ENCODE measurements at regions not wholly inside any gene's neighbourhood (a gene's known extent, or its start where the extent isn't known, plus 50 kb on each side); places are given as distances from the start of the nearest gene placed in this dataset.

DNA sequence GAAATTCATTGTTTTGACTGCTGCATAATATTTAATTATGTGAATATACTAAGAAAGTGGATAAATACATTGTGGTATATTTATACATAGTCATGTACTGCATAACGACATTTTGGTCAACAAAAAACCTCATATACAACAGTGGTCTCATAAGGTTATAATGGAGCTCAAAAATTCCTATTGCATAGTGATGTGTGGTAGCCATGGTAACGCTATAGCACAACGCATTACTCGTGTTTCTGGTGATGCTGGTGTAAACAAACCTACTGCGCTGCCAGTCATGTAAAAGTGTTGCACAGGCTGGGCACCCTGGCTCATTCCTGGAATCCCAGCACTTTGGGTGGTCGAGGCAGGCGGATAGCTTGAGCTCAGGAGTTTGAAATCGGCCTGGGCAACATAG is 52.6 kb upstream of the NHLH2 start:
- no peak for DNase-seq

DNA sequence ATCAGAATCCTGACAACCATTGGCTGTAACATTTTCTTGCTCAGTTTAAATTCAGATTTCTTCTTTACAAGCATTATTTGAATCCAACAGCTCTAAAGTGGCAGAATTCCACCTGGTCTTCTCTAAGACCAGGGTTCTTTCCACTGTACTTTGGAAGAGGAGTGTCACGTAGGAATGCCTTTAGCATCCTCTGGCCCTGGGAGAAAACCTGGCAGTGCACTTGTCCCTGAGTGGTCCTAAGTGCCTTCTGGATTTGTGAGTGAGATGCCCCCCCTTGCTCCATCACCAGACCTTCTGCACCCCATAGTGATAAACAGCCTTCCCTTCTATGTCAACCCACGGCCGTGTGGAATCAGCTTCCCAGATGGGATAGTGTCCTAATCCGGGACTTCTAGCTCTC is 57.1 kb upstream of the NHLH2 start:
- no peak for DNase-seq

DNA sequence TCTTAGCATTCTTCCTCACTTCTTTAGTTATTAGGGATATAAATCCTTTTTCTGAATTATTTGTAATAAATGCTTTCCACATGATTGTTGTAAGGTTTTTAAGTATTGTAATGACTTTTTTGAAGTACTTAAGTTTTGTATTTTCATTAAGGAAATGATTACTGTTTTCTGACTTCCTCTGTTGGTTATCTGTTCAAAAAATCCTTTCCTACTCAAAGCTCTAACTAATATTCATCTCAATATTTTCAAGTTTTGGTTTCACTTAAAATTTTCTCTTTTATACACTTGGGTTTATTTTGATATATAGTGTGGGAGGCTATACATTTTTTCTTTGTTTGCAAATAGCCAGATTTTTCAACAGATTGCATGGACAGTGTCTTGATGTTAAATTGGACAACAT is 59.9 kb upstream of the NHLH2 start:
- DNase-seq = no peak

DNA sequence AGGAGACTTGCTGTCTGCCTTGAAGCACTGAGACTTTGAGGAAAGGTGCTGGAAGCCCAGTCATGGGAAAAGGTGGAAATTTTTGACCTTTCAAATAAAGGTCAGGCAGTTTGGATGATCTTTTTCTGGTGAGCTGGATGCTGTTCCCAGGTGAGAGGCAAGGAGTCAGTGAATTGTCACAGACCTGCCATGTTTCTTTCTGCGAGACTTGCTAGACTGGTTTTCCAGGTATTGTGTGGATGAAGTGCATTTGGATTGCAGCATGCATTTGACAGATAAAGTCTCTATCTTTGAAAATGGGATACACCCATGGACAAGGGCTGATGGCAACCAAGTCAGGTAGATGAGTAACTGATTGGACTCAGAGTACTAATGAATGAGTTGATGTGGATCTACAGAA is 65.7 kb upstream of the NHLH2 start:
- peak; percentile 86 for DNase-seq

DNA sequence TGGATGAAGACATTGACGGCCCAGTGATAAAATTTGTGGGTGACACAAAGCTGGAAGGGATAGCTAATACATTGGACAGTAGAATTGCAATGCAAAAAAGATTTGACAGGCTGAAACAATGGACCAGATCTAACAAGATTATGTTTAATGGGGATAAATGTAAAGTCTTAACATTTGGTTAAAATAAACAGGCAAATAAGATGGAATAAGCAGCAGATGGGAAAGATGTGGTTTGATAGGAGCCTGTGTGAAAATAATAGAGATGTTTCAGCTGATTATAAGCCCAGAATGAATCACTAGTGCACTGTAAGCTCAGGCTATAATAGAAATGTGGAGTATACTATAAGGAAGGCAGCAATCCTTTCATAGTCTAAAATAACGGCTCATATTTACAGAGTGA is 66.2 kb upstream of the NHLH2 start:
- DNase-seq = no peak

DNA sequence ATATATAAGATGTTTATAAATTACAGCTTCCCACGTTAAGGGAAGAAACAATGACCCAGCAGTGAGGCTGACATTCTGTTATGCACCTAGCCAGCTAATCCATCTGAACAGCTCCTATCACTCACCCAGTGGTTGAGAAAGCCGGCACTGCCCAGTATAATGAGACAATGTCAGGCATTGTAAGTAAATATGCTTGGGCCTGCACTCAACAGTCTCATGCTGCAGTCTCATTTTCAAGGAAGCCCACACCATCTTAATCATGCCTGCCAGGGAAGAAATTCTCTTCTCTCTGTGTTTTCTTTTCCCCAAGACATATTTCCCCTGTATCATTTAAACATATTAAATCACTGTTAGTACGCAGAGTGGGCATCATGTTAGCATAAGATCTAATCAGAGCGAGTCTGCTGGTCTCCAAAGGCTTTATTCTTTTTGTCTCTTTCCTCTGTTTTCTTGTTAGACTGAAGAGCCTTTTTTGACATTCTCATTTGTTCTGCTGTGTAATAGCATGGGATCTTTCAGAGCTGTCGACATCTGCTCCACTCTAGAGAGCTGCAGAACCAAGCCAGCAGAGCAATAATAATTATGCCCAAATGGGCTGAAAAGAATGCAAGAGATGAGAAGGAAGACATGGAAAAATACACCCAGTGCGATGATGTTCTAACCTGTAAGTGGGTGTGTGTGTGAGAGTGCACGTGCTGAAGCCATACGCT is 67.6 kb upstream of the SLC22A15 start:
- no peak for DNase-seq

DNA sequence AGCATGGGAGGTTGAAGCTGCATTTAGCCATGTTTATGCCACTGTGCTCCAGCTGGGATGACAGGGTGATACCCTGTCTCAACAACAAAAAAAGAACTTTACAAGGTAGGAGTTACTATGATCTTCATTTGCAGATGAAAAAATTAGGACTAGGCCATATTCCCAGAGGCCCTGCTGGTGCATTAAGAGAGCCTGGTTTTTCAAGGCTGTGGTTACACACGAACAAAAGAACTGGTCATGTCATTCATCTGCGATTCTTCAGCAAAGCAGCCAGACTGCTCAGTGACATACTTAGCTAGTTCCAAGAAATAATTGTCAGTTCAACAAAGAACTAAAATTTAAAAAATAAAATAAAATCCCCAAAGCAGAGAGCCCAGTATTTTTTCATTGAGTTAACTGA is 66.1 kb upstream of the SLC22A15 start:
- no peak for DNase-seq

DNA sequence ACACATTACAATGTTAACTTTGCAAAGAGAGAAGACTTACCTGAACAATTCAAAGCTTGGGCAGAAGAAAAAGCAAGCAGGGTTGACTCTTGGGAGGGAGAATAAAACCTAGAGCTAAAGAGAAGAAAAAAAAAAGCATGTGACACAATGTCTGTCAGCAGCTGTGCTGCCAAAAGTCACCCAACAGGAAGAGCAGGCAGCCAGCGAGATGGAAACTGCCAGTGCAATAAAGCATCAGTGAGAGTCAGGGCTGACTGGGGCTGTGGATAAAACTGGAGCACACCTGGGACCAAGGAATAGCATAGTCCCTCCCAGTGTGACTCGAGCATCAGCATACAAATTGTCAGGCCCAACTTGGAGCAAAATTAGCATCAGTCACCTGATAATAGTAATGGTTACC is 65.0 kb upstream of the SLC22A15 start:
- peak; percentile 62 for DNase-seq

DNA sequence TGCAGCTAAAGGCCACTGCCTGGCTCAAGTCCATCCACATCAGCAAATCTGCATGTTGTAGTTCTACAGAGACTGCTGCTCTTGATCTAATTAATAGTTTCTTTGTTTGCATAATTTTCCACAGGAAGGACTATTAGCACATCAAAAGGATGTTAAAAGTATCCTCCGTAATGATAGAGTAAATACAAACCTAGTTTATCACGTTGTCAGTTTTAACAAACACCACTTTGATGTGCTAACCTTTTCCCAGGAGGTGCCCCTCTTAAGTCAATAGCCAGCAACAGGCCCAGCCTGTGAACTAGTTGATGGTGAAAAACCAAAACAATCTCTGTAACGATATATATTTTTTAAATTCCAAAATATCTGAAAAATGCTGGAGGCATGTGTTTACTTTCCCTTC is 64.2 kb upstream of the SLC22A15 start:
- peak; percentile 21 for DNase-seq

DNA sequence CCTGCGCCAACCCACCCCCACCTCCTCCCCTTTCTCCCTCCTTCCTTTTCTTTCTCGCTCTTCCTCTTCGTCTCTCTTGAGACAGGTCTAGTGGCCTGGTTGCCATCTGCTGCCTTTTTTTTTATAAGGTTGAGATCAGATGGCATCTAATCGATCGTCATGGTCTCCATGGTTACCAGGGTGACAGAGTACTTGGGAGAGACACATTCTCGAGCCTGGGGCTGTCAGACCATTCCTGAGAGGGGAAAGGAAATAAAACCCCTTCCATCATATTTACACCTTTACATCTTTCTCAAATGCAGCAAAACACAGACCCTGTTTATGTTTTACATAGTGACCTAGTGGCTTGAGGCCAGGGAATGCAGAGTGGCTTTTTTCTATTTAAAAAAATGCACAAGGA is 53.5 kb upstream of the SLC22A15 start:
- no peak for DNase-seq

DNA sequence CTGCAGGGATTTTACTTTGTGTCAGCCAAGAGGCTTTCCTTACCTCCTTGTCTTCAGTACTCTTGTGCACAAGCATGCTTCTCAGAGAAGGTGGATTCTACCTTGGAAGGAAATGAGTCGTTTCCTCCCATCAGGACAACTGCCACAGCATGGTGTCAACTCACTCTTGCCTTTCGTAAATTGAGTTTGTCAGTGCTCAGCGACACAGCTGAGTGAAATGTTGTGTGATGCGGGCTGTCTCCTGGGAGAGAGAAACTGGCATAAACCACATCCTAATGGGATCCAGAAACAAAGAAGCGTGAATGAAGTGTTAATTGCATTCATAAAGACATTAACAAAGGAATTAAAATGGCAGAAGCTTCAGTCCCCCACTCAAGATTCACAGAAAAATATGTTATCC is 51.5 kb upstream of the SLC22A15 start:
- no peak for DNase-seq

DNA sequence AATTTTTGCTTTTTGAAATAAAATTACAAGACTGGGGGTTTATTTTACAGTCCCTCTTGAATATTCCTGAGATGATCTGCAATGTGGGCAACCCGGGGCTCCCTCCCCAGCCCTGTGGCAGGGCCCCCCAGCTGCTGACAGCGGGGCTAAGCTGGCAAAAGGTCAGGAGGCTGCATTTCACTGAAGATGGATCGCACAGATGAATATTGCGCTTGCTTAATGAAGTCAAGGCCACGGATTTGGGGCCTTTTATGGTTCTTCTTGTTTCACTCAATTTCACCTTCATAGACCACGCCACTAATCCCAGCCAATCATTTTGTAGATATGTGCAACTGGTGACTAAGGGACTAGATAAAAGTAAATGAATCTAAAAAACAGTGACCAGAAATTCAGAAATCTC is 50.8 kb upstream of the SLC22A15 start:
- DNase-seq = no peak
